ENCODE measurements at regions not wholly inside any gene's neighbourhood (a gene's known extent, or its start where the extent isn't known, plus 50 kb on each side); places are given as distances from the start of the nearest gene placed in this dataset.
A peak's percentile ranks its signal among the peaks of the same experiment; 100 is the strongest.

DNA sequence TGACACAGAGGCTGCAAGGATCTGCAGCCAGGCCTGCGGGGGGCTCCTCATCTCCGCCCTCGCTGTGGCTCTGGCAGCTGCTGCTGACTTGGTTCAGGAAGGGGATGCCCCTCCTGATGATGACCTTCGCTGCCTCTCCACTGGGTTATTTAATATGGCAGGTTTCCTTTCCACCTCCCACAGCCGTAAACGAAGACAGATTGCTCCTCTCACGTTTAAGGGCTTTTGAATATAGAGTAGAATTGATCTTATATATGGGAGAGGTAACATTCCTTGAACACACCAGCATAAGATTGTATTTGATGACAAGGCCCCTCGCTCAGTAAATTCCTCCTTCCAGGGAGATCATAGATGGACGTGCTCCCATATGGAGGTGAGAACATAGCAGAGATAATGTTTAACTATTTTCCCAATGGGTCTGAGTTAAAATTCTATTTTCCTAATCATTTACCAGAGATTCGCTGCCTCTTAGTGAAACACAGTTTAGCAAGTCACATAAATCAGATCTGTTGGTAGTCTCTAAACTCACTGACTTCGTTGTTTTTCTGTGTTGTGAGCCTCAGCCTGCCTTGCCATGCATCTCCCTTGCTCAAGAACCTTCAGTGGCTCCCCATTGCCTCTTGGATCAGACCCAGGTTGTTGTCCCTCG, 88.5 kb upstream of the AJAP1 start:
- TF ChIP-seq, protein P1, sequence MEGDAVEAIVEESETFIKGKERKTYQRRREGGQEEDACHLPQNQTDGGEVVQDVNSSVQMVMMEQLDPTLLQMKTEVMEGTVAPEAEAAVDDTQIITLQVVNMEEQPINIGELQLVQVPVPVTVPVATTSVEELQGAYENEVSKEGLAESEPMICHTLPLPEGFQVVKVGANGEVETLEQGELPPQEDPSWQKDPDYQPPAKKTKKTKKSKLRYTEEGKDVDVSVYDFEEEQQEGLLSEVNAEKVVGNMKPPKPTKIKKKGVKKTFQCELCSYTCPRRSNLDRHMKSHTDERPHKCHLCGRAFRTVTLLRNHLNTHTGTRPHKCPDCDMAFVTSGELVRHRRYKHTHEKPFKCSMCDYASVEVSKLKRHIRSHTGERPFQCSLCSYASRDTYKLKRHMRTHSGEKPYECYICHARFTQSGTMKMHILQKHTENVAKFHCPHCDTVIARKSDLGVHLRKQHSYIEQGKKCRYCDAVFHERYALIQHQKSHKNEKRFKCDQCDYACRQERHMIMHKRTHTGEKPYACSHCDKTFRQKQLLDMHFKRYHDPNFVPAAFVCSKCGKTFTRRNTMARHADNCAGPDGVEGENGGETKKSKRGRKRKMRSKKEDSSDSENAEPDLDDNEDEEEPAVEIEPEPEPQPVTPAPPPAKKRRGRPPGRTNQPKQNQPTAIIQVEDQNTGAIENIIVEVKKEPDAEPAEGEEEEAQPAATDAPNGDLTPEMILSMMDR (IDR thresholded peaks at IDR 0.05; ENCODE audit: low read depth, low read length, missing control alignments), result no peak
- H3K4me3 ChIP-seq (replicated peaks; ENCODE audit: low read depth, low read length), result no peak overlapping the region
- no peak for DNase-seq (ENCODE audit: extremely low read depth, low read depth)

DNA sequence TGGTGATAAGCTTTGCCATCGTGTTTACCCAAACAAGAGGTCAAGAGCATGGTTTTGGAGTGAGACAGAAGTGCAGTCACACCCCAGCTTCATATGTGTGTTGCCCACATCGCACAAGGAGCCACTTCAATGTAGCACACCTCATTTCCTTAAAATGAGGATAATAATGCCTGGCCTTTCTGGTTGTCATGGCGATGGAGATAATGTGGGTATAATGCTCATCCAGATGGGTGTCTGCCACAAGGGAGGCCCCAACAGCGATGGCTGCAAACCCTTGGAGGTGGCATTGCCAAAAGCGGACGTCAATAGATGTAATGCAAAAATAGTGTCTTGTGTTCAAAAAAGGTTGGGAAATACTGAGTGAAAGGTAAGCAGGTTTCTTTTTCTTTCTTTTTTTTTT, 83.1 kb upstream of the AJAP1 start:
- TF ChIP-seq, protein P1 (IDR thresholded peaks at IDR 0.05; ENCODE audit: low read depth, low read length, missing control alignments), result no peak
- H3K4me3 ChIP-seq (replicated peaks; ENCODE audit: low read depth, low read length), result no peak overlapping the region
- DNase-seq (ENCODE audit: extremely low read depth, low read depth), result no peak

DNA sequence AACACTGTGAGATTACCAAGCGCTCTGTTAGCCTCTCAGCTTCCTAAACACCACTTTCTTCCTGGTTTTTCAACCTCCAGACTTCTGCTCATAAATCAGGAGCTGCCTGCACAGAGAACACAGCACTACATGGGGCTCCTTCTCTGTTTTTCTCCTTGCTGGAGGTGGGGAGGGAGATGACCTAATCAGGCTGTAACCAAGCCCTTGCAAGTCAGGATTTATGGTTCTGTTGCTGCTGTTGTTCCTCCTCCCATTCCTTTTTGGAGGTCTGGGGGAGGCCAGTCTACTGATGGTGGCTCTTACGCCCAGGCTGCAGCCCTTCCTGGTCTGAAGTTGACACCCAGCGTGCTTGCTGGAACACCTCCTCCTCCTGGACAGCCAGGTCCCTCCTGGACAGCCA, 80.9 kb upstream of the AJAP1 start:
- TF ChIP-seq, protein P1 (IDR thresholded peaks at IDR 0.05; ENCODE audit: low read depth, low read length, missing control alignments), result no peak
- no peak overlapping the region for H3K4me3 ChIP-seq (replicated peaks; ENCODE audit: low read depth, low read length)

DNA sequence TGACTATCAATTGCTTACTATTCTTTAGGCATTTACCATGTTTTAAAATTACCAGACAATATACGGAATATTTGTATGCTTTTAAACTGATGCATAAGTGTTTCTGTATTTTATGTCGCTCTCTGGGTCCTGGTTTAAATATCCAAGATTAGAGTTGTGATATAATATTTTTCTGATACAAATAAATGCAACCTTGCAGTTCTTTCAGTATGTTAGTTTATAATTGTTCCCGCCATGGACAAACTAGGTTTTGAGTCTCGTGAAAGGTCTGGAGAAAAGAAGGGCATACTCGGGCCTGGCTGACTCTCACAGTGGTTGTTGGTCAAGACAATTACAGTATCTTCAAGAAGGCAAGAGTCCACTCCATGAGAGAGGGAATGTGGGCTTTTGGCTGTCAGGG, 72.6 kb upstream of the AJAP1 start:
- no peak for DNase-seq (ENCODE audit: extremely low read depth, low read depth)
- no peak overlapping the region for H3K4me3 ChIP-seq (replicated peaks; ENCODE audit: low read depth, low read length)
- TF ChIP-seq, protein P1 (IDR thresholded peaks at IDR 0.05; ENCODE audit: low read depth, low read length, missing control alignments), result no peak

More for the DNA sequence above, 80.9 kb upstream of the AJAP1 start:
- DNase-seq (ENCODE audit: extremely low read depth, low read depth), result no peak

DNA sequence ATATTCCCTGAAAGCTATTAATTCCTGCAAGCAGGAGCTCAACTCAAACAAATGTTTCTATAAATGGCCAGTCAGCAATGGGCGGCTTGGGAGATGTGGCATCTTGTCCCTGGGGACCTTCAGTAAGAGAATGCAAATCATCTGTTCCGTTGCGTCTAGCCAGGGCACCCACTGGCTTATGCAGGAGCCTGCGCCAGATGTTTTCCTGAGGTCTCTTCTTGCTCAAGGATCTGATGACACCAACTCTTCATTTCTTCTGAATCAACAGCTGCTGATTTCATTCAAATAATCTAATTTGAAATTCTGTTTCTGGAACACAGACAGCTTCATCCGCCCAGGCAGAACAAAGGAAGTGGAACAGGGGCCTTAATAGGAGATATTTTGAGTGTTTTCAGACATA, 70.0 kb upstream of the AJAP1 start:
- TF ChIP-seq, protein P1 (IDR thresholded peaks at IDR 0.05; ENCODE audit: low read depth, low read length, missing control alignments), result no peak

DNA sequence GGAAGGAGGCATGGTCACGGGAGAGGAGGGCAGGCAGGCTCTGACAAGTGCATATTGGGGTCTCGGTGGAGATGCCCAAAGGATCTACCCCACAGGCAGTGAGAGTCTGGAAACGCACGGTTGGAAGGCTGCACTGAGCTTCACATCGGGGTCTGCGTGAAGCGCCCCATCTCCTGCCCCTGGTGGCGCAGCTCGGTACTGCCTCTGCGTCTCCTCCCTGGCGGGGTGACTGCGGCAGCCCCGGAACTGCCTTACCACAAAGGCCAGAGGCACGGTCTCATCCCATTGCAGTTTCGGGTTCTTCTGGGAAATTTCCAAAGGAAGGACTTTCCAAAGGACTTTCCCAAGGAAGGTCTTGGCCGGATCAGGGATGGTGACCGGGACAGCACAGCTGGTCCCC, 69.2 kb upstream of the AJAP1 start:
- TF ChIP-seq, protein P1 (IDR thresholded peaks at IDR 0.05; ENCODE audit: low read depth, low read length, missing control alignments), result peak; percentile 35
- no peak for DNase-seq (ENCODE audit: extremely low read depth, low read depth)
- no peak overlapping the region for H3K4me3 ChIP-seq (replicated peaks; ENCODE audit: low read depth, low read length)

More for the DNA sequence above, 70.0 kb upstream of the AJAP1 start:
- no peak overlapping the region for H3K4me3 ChIP-seq (replicated peaks; ENCODE audit: low read depth, low read length)
- no peak for DNase-seq (ENCODE audit: extremely low read depth, low read depth)

DNA sequence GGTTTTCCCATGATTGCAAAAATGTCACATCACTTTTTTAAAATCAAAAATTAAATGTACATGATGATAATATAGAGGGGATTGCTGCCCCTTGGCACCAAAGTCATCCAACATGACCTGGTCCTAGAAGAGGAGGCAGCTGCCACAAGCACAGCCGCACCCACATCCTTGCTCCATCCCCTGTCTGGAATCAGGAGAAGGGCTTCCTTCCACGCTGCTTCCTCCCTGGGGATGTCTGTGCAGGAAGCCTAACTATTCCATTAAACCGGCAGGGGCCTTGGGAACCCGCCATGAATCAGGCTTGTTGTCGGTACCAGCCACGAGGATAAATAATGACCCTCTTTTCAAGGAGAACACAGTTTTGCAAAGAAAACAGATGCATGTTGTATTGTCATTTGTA, 68.7 kb upstream of the AJAP1 start:
- TF ChIP-seq, protein P1 (IDR thresholded peaks at IDR 0.05; ENCODE audit: low read depth, low read length, missing control alignments), result no peak
- no peak overlapping the region for H3K4me3 ChIP-seq (replicated peaks; ENCODE audit: low read depth, low read length)
- no peak for DNase-seq (ENCODE audit: extremely low read depth, low read depth)

Data from HFF-Myc (cell line).